CD14-positive monocyte (primary cell): ENCODE measurements at regions not wholly inside any gene's neighbourhood (a gene's known extent, or its start where the extent isn't known, plus 50 kb on each side); places are given as distances from the start of the nearest gene placed in this dataset.

Experiments used
- DNase-seq, 3 donors: peaks; one replicate each; pipeline ENCODE4 v3.0.0-alpha.2; 2011 to 2022
- H2AFZ ChIP-seq: 2 replicates; pipeline ENCODE4 v1.6.0; 2012; ENCODE audit warnings: mild to moderate bottlenecking, low read depth, low read length, inconsistent platforms; ENCODE audit not compliant: insufficient read depth, poor library complexity, severe bottlenecking
- H3K27ac ChIP-seq, 2 donors: 1 replicate in 1 of 2; 2 replicates in 1 of 2; pipeline ENCODE4 v1.5.1; 2012 to 2013; ENCODE audit warnings: low read length in 2 of 2, control low read depth in 1 of 2, inconsistent platforms in 1 of 2, low read depth in 1 of 2, mild to moderate bottlenecking in 1 of 2
- H3K27me3 ChIP-seq, 2 donors: one replicate each; pipeline versions ENCODE4 v1.6.0 to v1.6.1; 2011 to 2013; ENCODE audit warnings: low read length in 2 of 2; ENCODE audit not compliant: control insufficient read depth in 2 of 2, insufficient read depth in 2 of 2
- H3K36me3 ChIP-seq, 2 donors: replicated peaks in 1 of 2; 1 replicate in 1 of 2; 2 replicates in 1 of 2; pipeline versions ENCODE4 v1.5.1 to v1.6.1; 2012 to 2013; ENCODE audit warnings: low read length in 2 of 2, control low read depth in 1 of 2, inconsistent platforms in 1 of 2, mild to moderate bottlenecking in 1 of 2; ENCODE audit not compliant: insufficient read depth in 2 of 2, control insufficient read depth in 1 of 2
- H3K4me1 ChIP-seq, 2 donors: 1 replicate in 1 of 2; 2 replicates in 1 of 2; pipeline versions ENCODE4 v1.5.1 to v1.6.1; 2012 to 2013; ENCODE audit warnings: low read length in 2 of 2, control low read depth in 1 of 2, inconsistent platforms in 1 of 2, mild to moderate bottlenecking in 1 of 2, moderate library complexity in 1 of 2; ENCODE audit not compliant: insufficient read depth in 2 of 2, control insufficient read depth in 1 of 2
- H3K4me2 ChIP-seq: replicated peaks from 2 replicates; pipeline ENCODE3; 2012; ENCODE audit warnings: low read length, moderate library complexity, mild to moderate bottlenecking; ENCODE audit not compliant: poor library complexity, severe bottlenecking; ENCODE audit errors: extremely low read depth
- H3K4me3 ChIP-seq, 3 experiments: fragments of 200-600 bp in 1 of 3; sonication (generic) in 1 of 3; replicated peaks in 1 of 3; 1 replicate in 2 of 3; 2 replicates in 1 of 3; pipeline ENCODE4 v1.5.1; 2011 to 2013; ENCODE audit warnings: low read length in 3 of 3, mild to moderate bottlenecking in 3 of 3, control low read depth in 2 of 3, low read depth in 2 of 3, inconsistent platforms in 1 of 3, moderate library complexity in 1 of 3
- H3K79me2 ChIP-seq: 2 replicates; pipeline ENCODE4 v1.6.0; 2012; ENCODE audit warnings: mild to moderate bottlenecking, control low read depth, inconsistent platforms, low read length, moderate library complexity; ENCODE audit not compliant: insufficient read depth
- H3K9ac ChIP-seq: 2 replicates; pipeline ENCODE4 v1.6.0; 2017; ENCODE audit warnings: low read length, mild to moderate bottlenecking; ENCODE audit not compliant: insufficient read depth, poor library complexity, severe bottlenecking
- H3K9me3 ChIP-seq, 2 donors: replicated peaks in 1 of 2; 1 replicate in 1 of 2; 2 replicates in 1 of 2; pipeline versions ENCODE4 v1.5.1 to v1.6.1; 2012 to 2013; ENCODE audit warnings: low read length in 2 of 2, control low read depth in 1 of 2; ENCODE audit not compliant: control insufficient read depth in 1 of 2, insufficient read depth in 1 of 2
- H4K20me1 ChIP-seq: 2 replicates; pipeline ENCODE4 v1.6.0; 2012; ENCODE audit warnings: mild to moderate bottlenecking, low read length, control low read depth, moderate library complexity; ENCODE audit not compliant: insufficient read depth
- H3K27ac Mint-ChIP-seq, 7 donors: one replicate each; pipeline ENCODE4 v1.8.0; 2020; ENCODE audit warnings: mild to moderate bottlenecking in 7 of 7, mixed read lengths in 7 of 7, moderate library complexity in 6 of 7, inconsistent platforms in 2 of 7
- H3K27me3 Mint-ChIP-seq, 3 donors: one replicate each; pipeline ENCODE4 v1.8.0; 2021 to 2022; ENCODE audit warnings: low read depth in 3 of 3, mild to moderate bottlenecking in 3 of 3, mixed read lengths in 3 of 3, moderate library complexity in 3 of 3, inconsistent platforms in 1 of 3
- H3K36me3 Mint-ChIP-seq, 2 donors: one replicate each; pipeline ENCODE4 v1.8.0; 2020; ENCODE audit warnings: mixed read lengths in 2 of 2, inconsistent platforms in 1 of 2, mild to moderate bottlenecking in 1 of 2
- H3K4me1 Mint-ChIP-seq: one replicate; pipeline ENCODE4 v1.8.0; 2020; ENCODE audit warnings: mild to moderate bottlenecking, mixed read lengths
- H3K4me3 Mint-ChIP-seq, 2 donors: one replicate each; pipeline ENCODE4 v1.8.0; 2020; ENCODE audit warnings: mild to moderate bottlenecking in 2 of 2, mixed read lengths in 2 of 2, moderate library complexity in 1 of 2
- H3K9me3 Mint-ChIP-seq, 7 donors: one replicate each; pipeline ENCODE4 v1.8.0; 2020 to 2022; ENCODE audit warnings: mixed read lengths in 7 of 7, mild to moderate bottlenecking in 6 of 7, moderate library complexity in 6 of 7, inconsistent platforms in 2 of 7
- WGBS: methylation state at CpG from one replicate; pipeline ENCODE4 v1.1.5; 2013; ENCODE audit warnings: missing lambda C conversion rate; ENCODE audit not compliant: insufficient coverage; 5-methylcytosine and 5-hydroxymethylcytosine counted together
- intact Hi-C, 2 donors: fragments of 100-400 bp; cut with micrococcal nuclease; formaldehyde crosslinking; loops; one replicate each; pipeline versions ENCODE4 v1.15.0 to v1.15.1; 2023
- TF ChIP-seq, protein P1 (sequence below): fragments of 200-600 bp; IDR thresholded peaks from one replicate; pipeline ENCODE4 v1.8.0; 2022; ENCODE audit warnings: antibody characterized with exemption, mild to moderate bottlenecking

DNA sequence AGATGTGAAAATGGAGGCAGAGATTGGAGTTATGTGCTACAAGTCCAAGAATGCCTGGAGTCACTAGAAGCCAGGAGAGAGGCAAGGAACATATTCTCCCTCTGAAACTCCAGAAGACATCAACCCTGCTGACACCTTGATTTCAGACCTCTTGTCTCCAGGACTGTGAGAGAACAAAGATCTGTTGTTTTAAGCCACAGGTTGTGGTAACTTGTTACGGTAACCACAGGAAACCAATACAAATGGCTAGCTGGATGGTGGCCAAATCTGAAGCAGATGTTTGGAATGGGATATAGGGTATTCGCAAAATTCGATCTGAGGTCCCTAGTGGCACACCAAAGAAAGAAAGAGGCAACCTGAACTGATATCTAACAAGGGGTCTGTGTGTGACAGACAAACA is 129.0 kb downstream of the HERPUD2 start:
- H3K36me3 ChIP-seq = no peaks in the 10 kb centered on the region
- H3K9me3 Mint-ChIP-seq = peaks cover 0 to 3% (median 0%) of the 10 kb centered on the region in 7 donors
- H3K4me3 ChIP-seq = no peak overlapping the region
- peaks cover 0 to 2% of the 10 kb centered on the region in 2 donors for H3K9me3 ChIP-seq
- TF ChIP-seq, protein P1, sequence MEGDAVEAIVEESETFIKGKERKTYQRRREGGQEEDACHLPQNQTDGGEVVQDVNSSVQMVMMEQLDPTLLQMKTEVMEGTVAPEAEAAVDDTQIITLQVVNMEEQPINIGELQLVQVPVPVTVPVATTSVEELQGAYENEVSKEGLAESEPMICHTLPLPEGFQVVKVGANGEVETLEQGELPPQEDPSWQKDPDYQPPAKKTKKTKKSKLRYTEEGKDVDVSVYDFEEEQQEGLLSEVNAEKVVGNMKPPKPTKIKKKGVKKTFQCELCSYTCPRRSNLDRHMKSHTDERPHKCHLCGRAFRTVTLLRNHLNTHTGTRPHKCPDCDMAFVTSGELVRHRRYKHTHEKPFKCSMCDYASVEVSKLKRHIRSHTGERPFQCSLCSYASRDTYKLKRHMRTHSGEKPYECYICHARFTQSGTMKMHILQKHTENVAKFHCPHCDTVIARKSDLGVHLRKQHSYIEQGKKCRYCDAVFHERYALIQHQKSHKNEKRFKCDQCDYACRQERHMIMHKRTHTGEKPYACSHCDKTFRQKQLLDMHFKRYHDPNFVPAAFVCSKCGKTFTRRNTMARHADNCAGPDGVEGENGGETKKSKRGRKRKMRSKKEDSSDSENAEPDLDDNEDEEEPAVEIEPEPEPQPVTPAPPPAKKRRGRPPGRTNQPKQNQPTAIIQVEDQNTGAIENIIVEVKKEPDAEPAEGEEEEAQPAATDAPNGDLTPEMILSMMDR = no peak
- no peak overlapping the region for H3K9ac ChIP-seq
- H3K27ac ChIP-seq = no peak overlapping the region
- H3K4me2 ChIP-seq = no peak overlapping the region
- no peaks in the 10 kb centered on the region for H3K79me2 ChIP-seq
- peaks cover 7 to 30% (median 13%) of the 10 kb centered on the region in 3 donors for H3K27me3 Mint-ChIP-seq
- H3K27me3 ChIP-seq = peaks cover 12 to 24% of the 10 kb centered on the region in 2 donors
- H3K4me1 ChIP-seq = peaks cover 11 to 14% of the 10 kb centered on the region in 2 donors
- no peak for DNase-seq
- no peak overlapping the region for H2AFZ ChIP-seq
- H4K20me1 ChIP-seq = no peaks in the 10 kb centered on the region
- H3K4me3 Mint-ChIP-seq = no peak overlapping the region
- H3K36me3 Mint-ChIP-seq = no peaks in the 10 kb centered on the region
- intact Hi-C loops = no loop called here
- 7% methylated on average over 3 of the region's 3 CpGs for WGBS
- H3K27ac Mint-ChIP-seq = no peak overlapping the region
- H3K4me1 Mint-ChIP-seq = peaks cover 13% of the 10 kb centered on the region

DNA sequence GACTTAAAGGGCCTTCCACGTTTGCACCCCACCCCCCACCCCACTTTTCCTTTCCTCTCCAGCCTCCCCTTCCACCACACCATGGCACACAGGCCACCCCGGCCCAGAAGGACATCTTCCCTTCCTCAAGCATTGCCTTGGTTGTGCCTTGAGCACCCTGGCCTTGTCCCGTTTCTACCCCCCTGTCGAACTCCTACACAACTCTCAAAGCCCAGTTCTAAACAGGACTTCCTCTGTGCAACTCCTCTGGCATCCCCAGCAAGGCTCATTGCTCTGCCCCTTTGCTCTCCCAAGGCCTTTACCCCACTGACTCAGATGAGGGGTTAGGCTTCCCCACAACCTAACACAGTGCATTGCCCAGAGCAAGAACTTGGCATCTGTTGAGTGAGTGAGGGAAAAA is 136.1 kb downstream of the HERPUD2 start:
- TF ChIP-seq, protein P1 = no peak
- H3K4me3 Mint-ChIP-seq = no peak overlapping the region
- H3K4me1 Mint-ChIP-seq = peaks cover 10% of the 10 kb centered on the region

More for the DNA sequence above, 136.1 kb downstream of the HERPUD2 start:
- no peak overlapping the region for H3K27ac ChIP-seq
- no peaks in the 10 kb centered on the region for H3K79me2 ChIP-seq
- no peaks in the 10 kb centered on the region for H3K36me3 ChIP-seq
- no peaks in the 10 kb centered on the region for H3K9me3 ChIP-seq
- no peaks in the 10 kb centered on the region for H4K20me1 ChIP-seq
- no peak for DNase-seq
- intact Hi-C loops = no loop called here
- peaks cover 10 to 14% (median 10%) of the 10 kb centered on the region in 3 donors for H3K27me3 Mint-ChIP-seq
- no peak overlapping the region for H3K4me2 ChIP-seq
- H3K9ac ChIP-seq = no peak overlapping the region
- peaks cover 0 to 8% (median 3%) of the 10 kb centered on the region in 7 donors for H3K9me3 Mint-ChIP-seq
- 96% methylated on average over 4 of the region's 4 CpGs for WGBS
- no peak overlapping the region for H2AFZ ChIP-seq
- no peak overlapping the region for H3K4me3 ChIP-seq
- H3K4me1 ChIP-seq = peaks cover 14% of the 10 kb centered on the region in 2 donors
- H3K27me3 ChIP-seq = peaks cover 13 to 14% of the 10 kb centered on the region in 2 donors
- H3K36me3 Mint-ChIP-seq = no peaks in the 10 kb centered on the region
- H3K27ac Mint-ChIP-seq = peak overlapping the region in 1 of 7 donors; percentile 30
